ENCODE measurements at regions not wholly inside any gene's neighbourhood (a gene's known extent, or its start where the extent isn't known, plus 50 kb on each side); places are given as distances from the start of the nearest gene placed in this dataset.
"Not testable (repeated sequence)": the region's sequence is repeated elsewhere in the genome, so short reads cannot be mapped to it uniquely, and the experiment has no call there.

GRCh38 chr1:65649185-65649584 lies 143.5 kb upstream of the PDE4B start:
- not testable (repeated sequence) for TF ChIP-seq CTCF (conservative IDR thresholded peaks at IDR 0.05; ENCODE audit: low read length); EZH2phosphoT487 (IDR thresholded peaks at IDR 0.05; ENCODE audit: borderline replicate concordance, low read depth, low read length)
